ENCODE measurements at regions not wholly inside any gene's neighbourhood (a gene's known extent, or its start where the extent isn't known, plus 50 kb on each side); places are given as distances from the start of the nearest gene placed in this dataset.
"Not testable (repeated sequence)": the region's sequence is repeated elsewhere in the genome, so short reads cannot be mapped to it uniquely, and the experiment has no call there.

DNA sequence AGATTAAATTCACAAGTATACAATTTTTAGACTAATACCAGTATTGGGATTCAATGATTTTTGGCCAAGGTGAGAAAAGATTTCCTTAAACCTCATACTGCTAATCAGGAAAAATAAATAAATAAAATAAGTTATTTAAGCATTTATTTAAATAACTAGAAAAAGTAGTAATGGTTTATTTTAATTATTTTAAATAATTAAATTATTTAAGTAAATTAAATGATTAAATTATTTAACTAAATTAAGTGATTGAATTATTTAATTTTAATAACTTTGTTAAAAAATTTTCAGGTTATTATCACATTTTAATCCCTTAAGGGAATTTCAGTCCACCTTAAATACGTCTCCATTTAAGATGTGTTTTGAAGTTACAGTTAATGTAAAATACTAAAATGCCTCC lies 1831.5 kb upstream of the MIR17HG start:
- DNase-seq (ENCODE audit: low spot score), result no peak
- CTCF ChIA-PET, result no interaction called here
- TF ChIP-seq, protein P1, sequence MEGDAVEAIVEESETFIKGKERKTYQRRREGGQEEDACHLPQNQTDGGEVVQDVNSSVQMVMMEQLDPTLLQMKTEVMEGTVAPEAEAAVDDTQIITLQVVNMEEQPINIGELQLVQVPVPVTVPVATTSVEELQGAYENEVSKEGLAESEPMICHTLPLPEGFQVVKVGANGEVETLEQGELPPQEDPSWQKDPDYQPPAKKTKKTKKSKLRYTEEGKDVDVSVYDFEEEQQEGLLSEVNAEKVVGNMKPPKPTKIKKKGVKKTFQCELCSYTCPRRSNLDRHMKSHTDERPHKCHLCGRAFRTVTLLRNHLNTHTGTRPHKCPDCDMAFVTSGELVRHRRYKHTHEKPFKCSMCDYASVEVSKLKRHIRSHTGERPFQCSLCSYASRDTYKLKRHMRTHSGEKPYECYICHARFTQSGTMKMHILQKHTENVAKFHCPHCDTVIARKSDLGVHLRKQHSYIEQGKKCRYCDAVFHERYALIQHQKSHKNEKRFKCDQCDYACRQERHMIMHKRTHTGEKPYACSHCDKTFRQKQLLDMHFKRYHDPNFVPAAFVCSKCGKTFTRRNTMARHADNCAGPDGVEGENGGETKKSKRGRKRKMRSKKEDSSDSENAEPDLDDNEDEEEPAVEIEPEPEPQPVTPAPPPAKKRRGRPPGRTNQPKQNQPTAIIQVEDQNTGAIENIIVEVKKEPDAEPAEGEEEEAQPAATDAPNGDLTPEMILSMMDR (conservative IDR thresholded peaks at IDR 0.05; ENCODE audit: low read depth), result no peak
- POLR2A ChIA-PET (ENCODE audit: low non-redundant PET), result no interaction called here
- H3K27ac ChIP-seq, result no peak overlapping the region

DNA sequence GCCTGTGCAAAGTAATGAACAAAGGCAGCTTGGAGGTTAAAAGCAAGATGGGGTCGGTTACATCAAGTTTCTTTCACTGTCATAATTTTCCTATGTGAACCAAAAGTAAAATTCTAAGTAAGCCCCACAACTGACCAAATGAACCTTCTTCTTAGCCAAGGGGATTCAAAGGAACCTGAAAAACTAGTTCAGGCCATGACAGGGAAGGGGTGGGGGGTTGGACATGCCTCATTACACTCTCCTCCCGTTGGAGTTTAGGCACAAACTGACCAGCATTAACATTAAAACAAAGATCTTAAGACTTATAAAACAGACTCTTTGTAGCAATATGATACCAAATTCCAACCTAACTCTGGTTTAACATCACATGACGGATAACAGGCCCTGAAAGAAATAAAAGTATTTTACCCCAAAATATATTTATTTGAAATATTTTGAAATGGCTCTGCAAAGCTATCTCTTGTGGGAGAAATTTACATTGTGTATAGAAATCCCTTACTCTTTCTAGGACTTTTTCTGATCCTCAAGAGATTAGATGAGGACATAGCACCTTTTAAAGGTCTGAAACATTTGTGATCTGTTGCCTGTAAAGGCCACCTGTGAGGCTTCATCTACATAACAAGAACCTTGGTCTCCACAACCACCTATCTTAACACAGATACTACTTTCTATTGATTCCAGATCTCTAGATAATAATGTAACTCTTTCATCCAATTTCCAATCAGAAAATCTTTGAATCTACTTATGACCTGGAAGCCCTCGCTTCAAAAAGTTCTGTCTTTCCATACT lies 1829.0 kb upstream of the MIR17HG start:
- TF ChIP-seq, protein P1 (conservative IDR thresholded peaks at IDR 0.05; ENCODE audit: low read depth), result no peak
- DNase-seq (ENCODE audit: low spot score), result no peak
- ChIA-PET CTCF (no interaction called here), POLR2A (ENCODE audit: low non-redundant PET) (no interaction called here)
- H3K27ac ChIP-seq, result no peak overlapping the region

DNA sequence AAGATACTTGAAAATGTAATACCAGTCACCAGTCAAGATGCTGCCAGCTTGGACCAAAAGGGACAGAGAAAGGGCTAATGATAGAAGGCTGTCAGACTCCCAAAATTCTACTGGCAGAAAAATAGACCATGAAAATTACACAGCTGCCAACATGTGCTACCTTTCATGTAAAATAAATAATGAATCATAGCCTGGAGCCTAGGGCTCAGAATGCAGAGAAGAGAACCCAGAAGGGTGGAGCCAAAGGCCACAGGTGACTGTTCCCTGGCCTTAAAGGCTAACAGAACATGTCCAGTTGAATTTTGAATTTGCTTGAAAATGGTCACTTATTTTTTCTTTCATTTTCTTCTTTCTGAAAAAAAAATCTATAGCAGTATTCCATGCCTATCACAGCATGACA lies 1827.0 kb upstream of the MIR17HG start:
- DNase-seq (ENCODE audit: low spot score), result peak; percentile 30
- CTCF ChIA-PET, result no interaction called here
- POLR2A ChIA-PET (ENCODE audit: low non-redundant PET), result no interaction called here
- TF ChIP-seq, protein P1 (conservative IDR thresholded peaks at IDR 0.05; ENCODE audit: low read depth), result no peak
- no peak overlapping the region for H3K27ac ChIP-seq

GRCh38 chr13:89521672-89522071 lies 1825.8 kb upstream of the MIR17HG start:
- CTCF ChIA-PET; H3K27ac ChIP-seq; POLR2A ChIA-PET (ENCODE audit: low non-redundant PET); DNase-seq (ENCODE audit: low spot score): not testable (repeated sequence)

DNA sequence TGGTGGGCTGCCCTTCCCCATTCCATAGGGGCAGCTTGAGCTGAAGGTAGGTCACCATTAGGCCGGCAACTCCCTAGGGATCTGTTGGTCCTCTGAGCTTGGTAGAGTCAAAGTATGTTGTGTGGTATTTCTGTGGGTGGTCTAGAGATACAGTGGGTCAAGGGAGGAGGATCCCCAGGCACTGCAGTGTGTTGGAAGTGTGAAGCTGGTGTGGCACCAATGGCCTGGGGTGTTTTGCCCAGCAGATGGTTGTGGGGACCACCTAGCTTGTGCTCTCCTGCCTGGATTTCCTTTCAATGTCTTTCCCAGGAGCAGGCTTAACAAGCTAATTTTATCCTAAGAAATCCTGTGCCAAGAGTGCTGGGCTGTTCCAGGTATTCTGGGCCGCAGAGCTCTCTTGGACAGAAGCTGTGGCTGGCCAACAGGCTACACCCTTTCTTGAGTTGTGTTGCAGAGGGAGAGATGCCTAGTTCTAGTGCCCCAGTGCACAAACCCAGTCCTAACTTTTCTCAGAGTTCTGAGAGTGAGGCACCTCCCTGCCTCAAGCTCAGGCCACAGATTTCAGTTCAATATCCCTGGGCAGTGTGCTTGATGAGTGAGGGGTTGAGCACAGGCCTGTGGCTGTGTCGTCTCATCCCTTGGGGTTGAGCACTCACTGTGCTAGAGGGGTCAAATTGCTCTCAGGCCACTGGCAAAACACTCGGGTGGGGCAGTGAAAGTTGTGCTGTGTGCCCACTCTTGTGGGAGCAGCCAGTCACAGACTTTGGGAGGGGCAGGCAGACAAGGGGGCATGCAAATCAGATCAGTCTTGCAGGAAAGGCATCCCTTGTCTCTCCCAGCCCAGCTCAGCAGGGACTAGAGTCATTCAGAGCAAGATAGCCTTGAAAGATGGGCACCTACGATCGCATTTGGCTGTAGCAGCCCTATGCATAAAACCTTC lies 1806.1 kb upstream of the MIR17HG start:
- DNase-seq (ENCODE audit: low spot score), result no peak
- TF ChIP-seq, protein P1 (conservative IDR thresholded peaks at IDR 0.05; ENCODE audit: low read depth), result no peak
- ChIA-PET POLR2A (ENCODE audit: low non-redundant PET) (no interaction called here), CTCF (no interaction called here)
- no peak overlapping the region for H3K27ac ChIP-seq

DNA sequence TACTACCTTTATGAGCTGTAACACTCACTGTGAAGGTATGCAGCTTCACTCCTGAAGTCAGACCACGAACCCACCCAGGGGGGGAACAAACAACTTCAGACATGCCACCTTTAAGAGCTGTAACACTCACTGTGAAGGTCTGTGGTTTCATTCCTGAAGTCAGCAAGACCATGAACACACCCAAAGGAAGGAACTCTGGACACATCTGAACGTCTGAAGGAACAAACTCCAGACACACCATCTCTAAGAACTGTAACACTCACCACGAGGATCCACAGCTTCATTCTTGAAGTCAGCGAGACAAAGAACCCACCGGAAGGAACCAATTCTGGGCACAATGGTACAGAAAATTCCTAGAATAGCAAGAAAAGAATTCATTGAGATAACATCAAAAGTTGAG lies 1796.5 kb upstream of the MIR17HG start:
- CTCF ChIA-PET, result interaction anchor here (0.6 kb wide), 1 partner anchor 326 kb away, joined by 7 read pairs; no protein-coding TSS in a partner anchor
- DNase-seq (ENCODE audit: low spot score), result peak; percentile 17
- TF ChIP-seq, protein P1 (conservative IDR thresholded peaks at IDR 0.05; ENCODE audit: low read depth), result no peak

DNA sequence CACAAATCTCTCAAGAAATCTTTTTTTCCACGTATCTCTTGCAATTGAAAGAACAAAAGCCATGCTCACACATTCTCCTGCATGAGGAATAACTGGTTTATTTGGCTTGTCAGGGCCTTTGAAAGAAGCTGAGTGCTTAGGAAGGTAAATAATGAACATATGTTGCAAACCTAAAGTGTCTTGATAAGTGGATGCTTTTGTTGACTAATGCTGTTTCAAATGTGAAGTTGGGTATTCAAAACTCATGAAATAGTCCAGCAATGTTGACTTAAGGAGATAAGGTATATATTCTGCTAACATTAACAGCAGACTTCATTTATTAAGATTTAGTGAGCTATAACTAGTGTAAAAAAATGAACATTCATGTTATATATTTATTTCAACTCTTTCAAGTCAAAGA lies 1792.7 kb upstream of the MIR17HG start:
- CTCF ChIA-PET, result no interaction called here
- H3K27ac ChIP-seq, result no peak overlapping the region
- TF ChIP-seq, protein P1 (conservative IDR thresholded peaks at IDR 0.05; ENCODE audit: low read depth), result no peak
- POLR2A ChIA-PET (ENCODE audit: low non-redundant PET), result no interaction called here
- DNase-seq (ENCODE audit: low spot score), result no peak

More for the DNA sequence above, 1796.5 kb upstream of the MIR17HG start:
- POLR2A ChIA-PET (ENCODE audit: low non-redundant PET), result no interaction called here
- H3K27ac ChIP-seq, result no peak overlapping the region

Data from RWPE1 (cell line).